ENCODE measurements at regions not wholly inside any gene's neighbourhood (a gene's known extent, or its start where the extent isn't known, plus 50 kb on each side); places are given as distances from the start of the nearest gene placed in this dataset.

DNA sequence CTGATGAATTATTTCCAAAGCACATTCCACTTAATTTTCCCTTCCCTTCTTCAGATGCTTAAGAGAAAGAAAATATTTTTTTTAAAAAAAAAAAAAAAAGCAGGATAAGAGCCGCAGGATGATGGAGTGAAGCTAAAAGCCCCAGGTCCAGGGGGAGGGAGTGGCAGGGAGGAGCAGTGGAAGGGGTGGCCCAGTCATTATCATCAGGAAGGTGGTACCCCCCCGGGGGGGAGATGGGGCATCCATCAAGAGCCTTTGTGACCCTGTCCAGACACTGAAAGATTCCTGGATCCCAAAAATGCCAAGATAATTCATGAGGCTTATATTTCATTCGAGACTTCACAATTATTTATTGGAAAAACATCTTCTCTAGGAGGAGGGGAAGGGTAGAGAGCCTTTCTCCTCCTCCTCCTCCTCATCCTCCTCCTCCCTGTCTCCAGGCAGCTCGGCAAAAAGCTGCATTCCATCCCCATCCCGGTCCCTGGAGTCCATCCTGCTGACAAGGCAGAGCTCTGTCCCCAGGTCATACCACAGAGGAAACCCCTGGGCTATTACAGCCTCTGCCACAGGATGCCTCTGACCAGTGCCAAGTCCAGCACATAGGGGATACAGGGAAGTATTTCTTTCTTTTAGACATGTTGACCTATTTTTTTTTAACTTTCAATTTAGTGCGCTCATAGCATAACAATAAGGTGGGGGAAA is 125.3 kb downstream of the TWIST2 start:
- TF ChIP-seq CTCF (IDR thresholded peaks at IDR 0.05) (no peak), POLR2A (IDR thresholded peaks at IDR 0.05) (no peak)
